Urothelium cell line (cell line): ENCODE measurements at regions not wholly inside any gene's neighbourhood (a gene's known extent, or its start where the extent isn't known, plus 50 kb on each side); places are given as distances from the start of the nearest gene placed in this dataset.

Source experiments
- DNase-seq: peaks from one replicate; pipeline ENCODE4 v3.0.0; 2011; ENCODE audit warnings: low spot score, mixed read lengths
- FAIRE-seq: peaks from 2 replicates; lab custom pipeline; 2011; peaks lifted over from hg19 to GRCh38; lab: Jason Lieb, UNC

- FAIRE-seq = peak; percentile 63
- DNase-seq = peak; percentile 23
Measured at GRCh38 chr6:19024737-19025136, 637.6 kb downstream of the RNF144B start.

- FAIRE-seq = no peak
- no peak for DNase-seq
Measured at GRCh38 chr6:19028201-19028600, 641.1 kb downstream of the RNF144B start.

GRCh38 chr6:19032591-19033295 is 645.6 kb downstream of the RNF144B start:
- FAIRE-seq (no peak), DNase-seq (no peak)

DNA sequence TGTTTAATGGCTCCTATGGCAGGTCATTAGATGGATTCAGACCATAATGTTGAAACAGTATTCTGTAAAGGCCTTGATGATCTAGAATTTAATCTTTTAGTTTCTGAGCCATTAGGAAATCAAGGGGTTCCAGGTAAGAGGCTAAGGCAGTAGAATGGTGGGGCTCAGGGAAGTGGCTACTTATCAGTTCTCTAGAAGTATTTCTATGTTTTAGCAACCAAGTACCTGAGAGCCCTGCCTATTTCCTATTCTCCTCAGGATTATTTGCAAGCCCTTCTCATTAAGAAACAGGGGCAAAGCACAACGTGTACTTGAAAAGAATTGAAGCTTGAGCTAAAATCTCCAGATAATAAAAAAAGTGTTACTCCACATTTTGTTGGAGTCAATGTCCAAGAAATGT is 646.5 kb downstream of the RNF144B start:
- no peak for FAIRE-seq
- no peak for DNase-seq

DNA sequence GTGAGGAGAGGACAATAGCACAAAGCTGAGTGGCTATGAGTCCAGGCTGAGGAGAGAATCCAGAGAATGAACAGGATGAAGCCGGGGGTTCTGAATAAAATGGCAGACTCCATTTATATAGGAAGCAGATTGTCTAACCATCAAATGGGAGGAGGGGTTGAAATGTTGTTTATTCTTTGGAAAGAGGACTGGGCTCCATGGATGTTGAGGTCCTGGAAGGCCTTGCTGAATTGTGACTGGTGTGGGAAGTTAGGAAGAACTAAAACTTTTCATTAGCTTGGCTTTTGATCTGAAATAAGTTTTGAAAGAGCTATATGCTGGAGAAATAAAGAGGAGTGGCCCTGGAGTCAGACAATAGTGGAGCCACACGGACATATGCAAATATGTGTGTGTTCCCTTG is 647.8 kb downstream of the RNF144B start:
- DNase-seq = no peak
- FAIRE-seq = no peak

- FAIRE-seq (no peak), DNase-seq (no peak)
Measured at GRCh38 chr6:19035461-19036195, 648.5 kb downstream of the RNF144B start.

GRCh38 chr6:19036196-19036555 is 649.0 kb downstream of the RNF144B start:
- DNase-seq = no peak
- no peak for FAIRE-seq

DNA sequence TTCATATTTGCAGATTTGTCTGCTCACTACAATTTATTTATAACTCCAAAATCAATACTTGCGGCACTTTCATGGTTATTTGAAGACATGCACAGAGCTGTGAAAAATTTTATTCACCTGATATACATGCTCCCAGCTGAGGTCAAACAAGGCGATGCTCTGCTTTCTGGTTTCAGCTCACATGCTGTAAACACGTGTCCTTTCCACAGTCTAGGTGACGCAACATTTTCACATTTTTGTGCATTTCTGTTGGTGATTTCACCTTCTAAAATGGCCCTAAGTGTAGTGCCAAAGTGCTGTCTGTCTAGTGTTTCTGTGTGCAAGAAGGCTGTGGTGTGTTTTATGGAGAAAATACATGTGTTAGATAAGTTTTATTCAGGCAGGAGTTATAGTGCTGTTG is 650.5 kb downstream of the RNF144B start:
- DNase-seq = no peak

DNA sequence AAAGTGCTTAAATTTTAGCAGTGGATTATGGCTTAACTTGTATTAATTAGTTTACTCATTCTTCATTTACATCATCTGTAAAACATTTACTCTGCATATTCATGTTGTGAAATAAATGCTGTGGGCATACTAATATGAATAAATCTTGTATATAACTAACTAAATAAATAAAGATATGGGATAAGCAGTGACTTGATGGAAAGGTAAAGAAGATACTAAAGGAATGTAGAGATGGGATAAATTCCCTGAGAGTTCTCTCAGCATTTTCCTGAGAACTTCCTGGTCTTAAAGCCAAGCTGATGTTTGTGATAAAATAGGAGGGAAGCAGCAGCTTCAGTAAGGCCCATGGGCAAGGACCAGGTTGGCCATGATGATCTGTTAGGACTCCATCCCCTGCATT is 652.1 kb downstream of the RNF144B start:
- no peak for DNase-seq
- FAIRE-seq = no peak

More for the DNA sequence above, 650.5 kb downstream of the RNF144B start:
- FAIRE-seq = no peak

- FAIRE-seq (no peak), DNase-seq (no peak)
Measured at GRCh38 chr6:19041906-19042305, 654.8 kb downstream of the RNF144B start.

GRCh38 chr6:19042420-19042819 is 655.3 kb downstream of the RNF144B start:
- DNase-seq = no peak
- FAIRE-seq = no peak

DNA sequence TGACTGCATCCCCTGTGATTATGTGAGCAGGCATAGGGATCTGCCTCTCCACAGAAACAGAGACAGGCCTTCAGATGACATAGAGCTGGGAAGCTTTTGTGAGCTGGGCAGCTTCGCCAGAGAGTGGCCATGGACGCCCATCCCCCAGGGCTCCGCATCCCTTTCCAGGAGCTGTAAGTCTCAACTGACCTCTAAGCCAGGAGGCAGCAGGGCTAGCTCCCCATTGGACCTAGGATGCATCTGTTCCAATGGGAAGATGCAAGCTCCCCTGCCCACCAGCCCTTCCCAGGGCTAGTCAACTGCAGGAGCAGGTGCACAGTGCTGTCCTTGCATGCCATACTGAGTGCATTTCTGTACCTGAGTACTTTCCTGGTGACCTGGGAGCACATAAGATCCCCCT is 663.6 kb downstream of the RNF144B start:
- DNase-seq = no peak
- FAIRE-seq = no peak

- FAIRE-seq (no peak), DNase-seq (no peak)
Measured at GRCh38 chr6:19052219-19052618, 665.1 kb downstream of the RNF144B start.

- DNase-seq = no peak
- FAIRE-seq = no peak
Measured at GRCh38 chr6:19059102-19059501, 672.0 kb downstream of the RNF144B start.

DNA sequence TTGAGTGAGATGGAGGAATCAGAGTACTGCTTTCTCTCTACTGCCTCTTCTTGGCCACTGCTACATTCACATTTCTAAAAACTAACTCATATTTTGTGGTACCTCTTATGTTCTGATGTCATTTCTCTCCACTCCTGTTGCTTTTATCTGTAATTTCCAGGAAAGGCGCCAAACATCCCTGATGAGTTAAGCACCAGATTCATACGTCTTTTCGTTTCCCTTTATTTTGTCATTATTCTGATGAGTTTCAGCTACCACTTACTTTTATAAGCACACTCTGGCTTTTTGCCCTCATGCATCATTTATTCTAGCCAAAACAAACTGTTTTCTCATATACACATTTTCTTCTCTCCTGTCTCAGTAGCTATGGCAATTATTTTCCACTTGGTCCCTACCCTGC is 680.0 kb downstream of the RNF144B start:
- no peak for DNase-seq
- no peak for FAIRE-seq

- DNase-seq (no peak), FAIRE-seq (no peak)
Measured at GRCh38 chr6:19070520-19070919, 683.4 kb downstream of the RNF144B start.

GRCh38 chr6:19083801-19084200 is 696.7 kb downstream of the RNF144B start:
- FAIRE-seq (no peak), DNase-seq (no peak)

- FAIRE-seq (no peak), DNase-seq (no peak)
Measured at GRCh38 chr6:19086480-19086879, 699.3 kb downstream of the RNF144B start.

GRCh38 chr6:19087296-19087695 is 700.1 kb downstream of the RNF144B start:
- DNase-seq = no peak

DNA sequence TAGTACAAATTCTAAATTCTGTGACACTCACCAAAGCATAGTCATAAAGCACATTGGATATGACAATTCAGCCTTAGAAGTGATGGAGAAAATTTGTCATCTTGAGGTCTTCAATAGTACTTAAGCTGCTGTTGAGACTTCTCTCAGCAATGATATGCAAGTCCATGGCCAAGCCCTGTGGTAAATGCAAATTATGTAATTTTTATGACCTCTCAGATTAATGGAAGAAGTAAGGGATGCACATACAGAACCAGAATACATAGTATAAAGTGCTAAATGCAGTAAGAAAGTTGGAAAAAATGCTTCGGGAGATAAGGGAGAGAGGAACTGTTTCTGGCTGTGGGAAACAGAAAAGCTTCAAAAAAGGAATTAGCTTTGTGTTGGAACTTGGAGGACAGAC is 700.7 kb downstream of the RNF144B start:
- DNase-seq (no peak), FAIRE-seq (no peak)

More at GRCh38 chr6:19087296-19087695, 700.1 kb downstream of the RNF144B start:
- FAIRE-seq = no peak

- DNase-seq (no peak), FAIRE-seq (no peak)
Measured at GRCh38 chr6:19100752-19101151, 713.6 kb downstream of the RNF144B start.

GRCh38 chr6:19102936-19103335 is 715.8 kb downstream of the RNF144B start:
- DNase-seq = no peak
- FAIRE-seq = no peak
